ENCODE measurements at regions not wholly inside any gene's neighbourhood (a gene's known extent, or its start where the extent isn't known, plus 50 kb on each side); places are given as distances from the start of the nearest gene placed in this dataset.

GRCh38 chr22:44405661-44406060, 92.4 kb downstream of the RTL6 start:
- Histone ChIP-seq H3K9me3 (ENCODE audit: low read length) (no peaks in the 10 kb centered on the region), H3K4me3 (ENCODE audit: low read depth, low read length, poor library complexity, severe bottlenecking) (no peak overlapping the region), H3K36me3 (ENCODE audit: insufficient read depth, low read length) (no peaks in the 10 kb centered on the region), H2AFZ (ENCODE audit: low read length) (no peak overlapping the region), H3K27ac (ENCODE audit: low read depth, low read length, poor library complexity, severe bottlenecking) (no peak overlapping the region), H3K4me2 (ENCODE audit: low read length) (no peak overlapping the region), H3K9me2 (ENCODE audit: insufficient read depth, low read length) (no peaks in the 10 kb centered on the region), H3K4me1 (ENCODE audit: insufficient read depth, low read length, poor library complexity, severe bottlenecking) (no peaks in the 10 kb centered on the region), H3K79me2 (ENCODE audit: insufficient read depth, low read depth, low read length) (no peaks in the 10 kb centered on the region), H4K20me1 (ENCODE audit: insufficient read depth, low read length) (no peaks in the 10 kb centered on the region)
- BruUV-seq (replicated peaks) = no TSS peak
- no peak for TF ChIP-seq EZH2phosphoT487 (IDR thresholded peaks at IDR 0.05; ENCODE audit: borderline replicate concordance, low read depth, low read length)
- TF ChIP-seq CTCF (conservative IDR thresholded peaks at IDR 0.05; ENCODE audit: low read length) = no peak
- ChIA-PET CTCF (ENCODE audit: unreplicated experiment) (no interaction called here), POLR2A (interaction anchor here (0.7 kb wide), 1 partner anchor 327 kb away, joined by 3 read pairs; no protein-coding TSS in a partner anchor)
- intact Hi-C loops (cut with micrococcal nuclease; ENCODE audit: unreplicated experiment) = no loop called here
- DNase-seq (ENCODE audit: low spot score) = no peak

GRCh38 chr22:44404341-44405020, 91.7 kb upstream of the SHISAL1 start:
- no peak overlapping the region for H3K4me2 ChIP-seq (ENCODE audit: low read length)
- intact Hi-C loops (cut with micrococcal nuclease; ENCODE audit: unreplicated experiment) = no loop called here
- H3K4me3 ChIP-seq (ENCODE audit: low read depth, low read length, poor library complexity, severe bottlenecking) = no peak overlapping the region
- no peaks in the 10 kb centered on the region for H3K4me1 ChIP-seq (ENCODE audit: insufficient read depth, low read length, poor library complexity, severe bottlenecking)
- ChIA-PET POLR2A (no interaction called here), CTCF (ENCODE audit: unreplicated experiment) (no interaction called here)
- no peaks in the 10 kb centered on the region for H3K79me2 ChIP-seq (ENCODE audit: insufficient read depth, low read depth, low read length)
- no peaks in the 10 kb centered on the region for H3K9me2 ChIP-seq (ENCODE audit: insufficient read depth, low read length)
- no peaks in the 10 kb centered on the region for H3K36me3 ChIP-seq (ENCODE audit: insufficient read depth, low read length)
- no peak for DNase-seq (ENCODE audit: low spot score)
- H4K20me1 ChIP-seq (ENCODE audit: insufficient read depth, low read length) = no peaks in the 10 kb centered on the region
- no TSS peak for BruUV-seq (replicated peaks)
- TF ChIP-seq CTCF (conservative IDR thresholded peaks at IDR 0.05; ENCODE audit: low read length) = no peak
- no peak for TF ChIP-seq EZH2phosphoT487 (IDR thresholded peaks at IDR 0.05; ENCODE audit: borderline replicate concordance, low read depth, low read length)
- no peak overlapping the region for H3K27ac ChIP-seq (ENCODE audit: low read depth, low read length, poor library complexity, severe bottlenecking)
- H3K9me3 ChIP-seq (ENCODE audit: low read length) = no peaks in the 10 kb centered on the region
- no peak overlapping the region for H2AFZ ChIP-seq (ENCODE audit: low read length)

- no peak for DNase-seq (ENCODE audit: low spot score)
- BruUV-seq (replicated peaks) = no TSS peak
- Histone ChIP-seq H3K27ac (ENCODE audit: low read depth, low read length, poor library complexity, severe bottlenecking) (no peak overlapping the region), H3K9me2 (ENCODE audit: insufficient read depth, low read length) (no peaks in the 10 kb centered on the region), H3K79me2 (ENCODE audit: insufficient read depth, low read depth, low read length) (no peaks in the 10 kb centered on the region), H3K4me3 (ENCODE audit: low read depth, low read length, poor library complexity, severe bottlenecking) (no peak overlapping the region), H3K4me1 (ENCODE audit: insufficient read depth, low read length, poor library complexity, severe bottlenecking) (no peaks in the 10 kb centered on the region), H3K36me3 (ENCODE audit: insufficient read depth, low read length) (no peaks in the 10 kb centered on the region), H4K20me1 (ENCODE audit: insufficient read depth, low read length) (no peaks in the 10 kb centered on the region), H2AFZ (ENCODE audit: low read length) (no peak overlapping the region), H3K4me2 (ENCODE audit: low read length) (no peak overlapping the region), H3K9me3 (ENCODE audit: low read length) (no peaks in the 10 kb centered on the region)
- intact Hi-C loops (cut with micrococcal nuclease; ENCODE audit: unreplicated experiment) = no loop called here
- TF ChIP-seq EZH2phosphoT487 (IDR thresholded peaks at IDR 0.05; ENCODE audit: borderline replicate concordance, low read depth, low read length) (no peak), CTCF (conservative IDR thresholded peaks at IDR 0.05; ENCODE audit: low read length) (no peak)
- CTCF ChIA-PET (ENCODE audit: unreplicated experiment) = no interaction called here
- POLR2A ChIA-PET = no interaction called here
Observed at GRCh38 chr22:44403602-44404329, 91.0 kb upstream of the SHISAL1 start.

Measured in OCI-LY7 (cell line).